ENCODE measurements at regions not wholly inside any gene's neighbourhood (a gene's known extent, or its start where the extent isn't known, plus 50 kb on each side); places are given as distances from the start of the nearest gene placed in this dataset.

- no peak for TF ChIP-seq CTCF (IDR thresholded peaks at IDR 0.05)
- TF ChIP-seq POLR2A (IDR thresholded peaks at IDR 0.05), result no peak
These were observed 198.6 kb downstream of the VGLL3 start for GRCh38 chr3:86792316-86792715.

Data from lower leg skin (tissue), 3 donors.